K562 (cell line): ENCODE measurements at regions not wholly inside any gene's neighbourhood (a gene's known extent, or its start where the extent isn't known, plus 50 kb on each side); places are given as distances from the start of the nearest gene placed in this dataset.

Source experiments
- CHD1 ChIP-seq: fragments of 200-600 bp; sonication (generic); IDR thresholded peaks from one replicate; pipeline ENCODE4 v1.6.1; 2012; ENCODE audit warnings: mild to moderate bottlenecking, moderate library complexity, low read length, inconsistent platforms
- CREB3L1 ChIP-seq: fragments of 450-650 bp; IDR thresholded peaks from 2 replicates; pipeline ENCODE4 v1.6.1; 2014; ENCODE audit warnings: low read depth, mild to moderate bottlenecking, moderate library complexity, borderline replicate concordance
- CTCF ChIP-seq, 3 experiments: IDR thresholded peaks in 2 of 3; conservative IDR thresholded peaks in 1 of 3; 2 replicates each; pipeline ENCODE4 v1.5.1; 2011 to 2012; ENCODE audit warnings: low read length in 3 of 3, mild to moderate bottlenecking in 3 of 3, control low read depth in 2 of 3, improper control_type of control experiment in 1 of 3, inconsistent platforms in 1 of 3, low read depth in 1 of 3, mixed read lengths in 1 of 3, moderate library complexity in 1 of 3; ENCODE audit not compliant: insufficient read depth in 2 of 3
- FOXM1 ChIP-seq, 2 experiments: fragments of 450-650 bp in 1 of 2; sonication (generic) in 1 of 2; formaldehyde crosslinking in 1 of 2; IDR thresholded peaks; 2 replicates each; pipeline versions ENCODE4 v1.6.1 to v1.9.0; 2017 to 2022; ENCODE audit warnings: low read depth in 2 of 2, mild to moderate bottlenecking in 2 of 2, missing genetic modification reagents in 1 of 2, moderate library complexity in 1 of 2
- HOXB6 ChIP-seq: fragments of 250-450 bp; sonication (Bioruptor Pico); IDR thresholded peaks from 2 replicates; pipeline ENCODE4 v1.5.1; 2022; ENCODE audit warnings: mild to moderate bottlenecking, borderline replicate concordance
- IRF1 ChIP-seq: sonication (generic); formaldehyde crosslinking; IDR thresholded peaks from 2 replicates; pipeline ENCODE4 v1.8.0; 2022; ENCODE audit warnings: missing genetic modification reagents, mild to moderate bottlenecking, borderline replicate concordance
- IRF2 ChIP-seq: sonication (generic); formaldehyde crosslinking; IDR thresholded peaks from 2 replicates; pipeline ENCODE4 v1.8.1; 2022; ENCODE audit warnings: mild to moderate bottlenecking, missing genetic modification reagents
- KLF16 ChIP-seq: IDR thresholded peaks from 2 replicates; pipeline ENCODE4 v1.6.1; 2016; ENCODE audit warnings: antibody characterized with exemption
- NR2C2 ChIP-seq, 2 experiments: fragments of 200-800 bp in 1 of 2; sonication (Bioruptor generic) in 1 of 2; sonication (generic) in 1 of 2; formaldehyde crosslinking in 1 of 2; IDR thresholded peaks; 2 replicates each; pipeline versions ENCODE4 v1.6.1 to v1.8.0; 2016 to 2022; ENCODE audit warnings: mild to moderate bottlenecking in 1 of 2, missing compliant biosample characterization in 1 of 2, missing genetic modification characterization in 1 of 2, missing genetic modification reagents in 1 of 2
- TGIF2 ChIP-seq: sonication (generic); formaldehyde crosslinking; IDR thresholded peaks from 2 replicates; pipeline ENCODE4 v1.8.1; 2022; ENCODE audit warnings: mild to moderate bottlenecking, missing genetic modification reagents, moderate library complexity
- YBX1 ChIP-seq: fragments of 450-650 bp; IDR thresholded peaks from 2 replicates; pipeline ENCODE4 v1.7.1; 2016; ENCODE audit warnings: mild to moderate bottlenecking
- ZNF644 ChIP-seq: fragments of 200-800 bp; sonication (Bioruptor generic); IDR thresholded peaks from 2 replicates; pipeline ENCODE4 v1.6.1; 2016; ENCODE audit warnings: low read depth, missing genetic modification characterization, missing compliant biosample characterization

- TF ChIP-seq IRF2 (CRISPR knock-in tag) (no peak), CHD1 (no peak), HOXB6 (CRISPR knock-in tag) (no peak), IRF1 (CRISPR knock-in tag) (no peak), CREB3L1 (no peak), YBX1 (no peak), ZNF644 (tag) (no peak), TGIF2 (CRISPR knock-in tag) (no peak), NR2C2 (CRISPR knock-in tag; IDR thresholded peaks at IDR 0.05) (no peak), NR2C2 (tag; IDR thresholded peaks at IDR 0.05) (no peak), CTCF (IDR thresholded peaks at IDR 0.05 in 2 of 3, conservative IDR thresholded peaks at IDR 0.05 in 1 of 3; ENCODE audit: insufficient read depth in 2 of 3, low read depth in 1 of 3, low read length in 3 of 3) (no peak), KLF16 (no peak), FOXM1 (IDR thresholded peaks at IDR 0.05; ENCODE audit: low read depth) (no peak), FOXM1 (CRISPR knock-in tag; IDR thresholded peaks at IDR 0.05; ENCODE audit: low read depth) (no peak)
These were observed 52.8 kb upstream of the VWDE start for GRCh38 chr7:12456506-12456905.
